Stomach (tissue), 4 donors: ENCODE measurements at regions not wholly inside any gene's neighbourhood (a gene's known extent, or its start where the extent isn't known, plus 50 kb on each side); places are given as distances from the start of the nearest gene placed in this dataset.
"Not testable (repeated sequence)": the region's sequence is repeated elsewhere in the genome, so short reads cannot be mapped to it uniquely, and the experiment has no call there.

Experiments
- POLR2A ChIP-seq, 4 donors: fragments of 450-650 bp; IDR thresholded peaks; one replicate each; pipeline ENCODE4 v1.6.1; 2016; ENCODE audit warnings: antibody characterized with exemption in 4 of 4, control low read depth in 2 of 4, mild to moderate bottlenecking in 1 of 4, moderate library complexity in 1 of 4
- TF ChIP-seq, protein P1 (sequence below), 7 experiments: fragments of 450-650 bp in 4 of 7; fragments of 200-600 bp in 3 of 7; sonication (generic) in 3 of 7; IDR thresholded peaks; one replicate each; pipeline ENCODE4 v1.5.1; 2016 to 2019; ENCODE audit warnings: antibody characterized with exemption in 7 of 7, control low read depth in 2 of 7, mild to moderate bottlenecking in 1 of 7

DNA sequence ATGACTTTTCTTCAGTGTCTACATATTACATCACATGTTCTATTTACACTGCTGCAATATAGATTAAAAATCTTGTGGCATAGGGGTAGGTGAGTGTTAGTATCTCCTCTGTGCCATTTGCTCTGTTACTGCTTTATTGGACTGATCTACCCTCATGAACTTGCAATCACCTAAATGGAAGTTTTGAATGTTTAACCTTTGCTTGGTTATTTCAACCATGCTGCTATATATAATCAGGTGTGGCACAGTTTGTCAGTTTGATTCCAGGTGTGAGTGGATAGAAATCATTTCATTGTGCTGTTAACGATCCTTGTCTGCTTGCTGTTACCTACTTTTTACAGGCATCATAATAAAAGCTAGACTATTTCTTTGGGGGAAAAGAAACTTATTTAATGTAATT is 157.1 kb upstream of the APOOL start:
- TF ChIP-seq, protein P1, sequence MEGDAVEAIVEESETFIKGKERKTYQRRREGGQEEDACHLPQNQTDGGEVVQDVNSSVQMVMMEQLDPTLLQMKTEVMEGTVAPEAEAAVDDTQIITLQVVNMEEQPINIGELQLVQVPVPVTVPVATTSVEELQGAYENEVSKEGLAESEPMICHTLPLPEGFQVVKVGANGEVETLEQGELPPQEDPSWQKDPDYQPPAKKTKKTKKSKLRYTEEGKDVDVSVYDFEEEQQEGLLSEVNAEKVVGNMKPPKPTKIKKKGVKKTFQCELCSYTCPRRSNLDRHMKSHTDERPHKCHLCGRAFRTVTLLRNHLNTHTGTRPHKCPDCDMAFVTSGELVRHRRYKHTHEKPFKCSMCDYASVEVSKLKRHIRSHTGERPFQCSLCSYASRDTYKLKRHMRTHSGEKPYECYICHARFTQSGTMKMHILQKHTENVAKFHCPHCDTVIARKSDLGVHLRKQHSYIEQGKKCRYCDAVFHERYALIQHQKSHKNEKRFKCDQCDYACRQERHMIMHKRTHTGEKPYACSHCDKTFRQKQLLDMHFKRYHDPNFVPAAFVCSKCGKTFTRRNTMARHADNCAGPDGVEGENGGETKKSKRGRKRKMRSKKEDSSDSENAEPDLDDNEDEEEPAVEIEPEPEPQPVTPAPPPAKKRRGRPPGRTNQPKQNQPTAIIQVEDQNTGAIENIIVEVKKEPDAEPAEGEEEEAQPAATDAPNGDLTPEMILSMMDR (IDR thresholded peaks at IDR 0.05) = not testable (repeated sequence)
- not testable (repeated sequence) for TF ChIP-seq POLR2A (IDR thresholded peaks at IDR 0.05)
